Kidney epithelial cell (primary cell): ENCODE measurements at regions not wholly inside any gene's neighbourhood (a gene's known extent, or its start where the extent isn't known, plus 50 kb on each side); places are given as distances from the start of the nearest gene placed in this dataset.

ENCODE experiments used
- DNase-seq: peaks from one replicate; pipeline ENCODE4 v3.0.0-alpha.2; 2010; ENCODE audit warnings: low read depth
- H3K27me3 ChIP-seq: 2 replicates; pipeline ENCODE4 v1.6.0; 2011; ENCODE audit warnings: low read length; ENCODE audit not compliant: control insufficient read depth, insufficient read depth
- H3K36me3 ChIP-seq: 2 replicates; pipeline ENCODE4 v1.5.1; 2011; ENCODE audit warnings: low read length; ENCODE audit not compliant: control insufficient read depth, insufficient read depth
- H3K4me3 ChIP-seq: 2 replicates; pipeline ENCODE4 v1.5.1; 2011; ENCODE audit warnings: low read depth, mild to moderate bottlenecking, control low read depth, low read length
- CTCF ChIP-seq: IDR thresholded peaks from 2 replicates; pipeline ENCODE4 v1.5.1; 2011; ENCODE audit warnings: mild to moderate bottlenecking, moderate library complexity, low read length, control low read depth, inconsistent platforms; ENCODE audit not compliant: insufficient read depth, poor library complexity, severe bottlenecking

GRCh38 chr5:175815126-175815913 lies 56.1 kb upstream of the CPLX2 start:
- TF ChIP-seq CTCF: no peak
- no peak for DNase-seq
- Histone ChIP-seq H3K27me3 (no peaks in the 10 kb centered on the region), H3K36me3 (no peaks in the 10 kb centered on the region), H3K4me3 (no peak overlapping the region)

GRCh38 chr5:175816348-175816747 lies 55.0 kb upstream of the CPLX2 start:
- Histone ChIP-seq H3K4me3 (no peak overlapping the region), H3K36me3 (no peaks in the 10 kb centered on the region), H3K27me3 (no peaks in the 10 kb centered on the region)
- DNase-seq: no peak
- TF ChIP-seq CTCF: no peak

GRCh38 chr5:175819090-175819425 lies 52.3 kb upstream of the CPLX2 start:
- Histone ChIP-seq H3K36me3 (no peaks in the 10 kb centered on the region), H3K4me3 (no peak overlapping the region), H3K27me3 (no peaks in the 10 kb centered on the region)
- no peak for DNase-seq
- no peak for TF ChIP-seq CTCF

GRCh38 chr5:175820230-175820629 lies 51.1 kb upstream of the CPLX2 start:
- no peak for TF ChIP-seq CTCF
- Histone ChIP-seq H3K4me3 (no peak overlapping the region), H3K36me3 (no peaks in the 10 kb centered on the region), H3K27me3 (no peaks in the 10 kb centered on the region)
- DNase-seq: no peak
